ENCODE measurements at regions not wholly inside any gene's neighbourhood (a gene's known extent, or its start where the extent isn't known, plus 50 kb on each side); places are given as distances from the start of the nearest gene placed in this dataset.
"Not testable (repeated sequence)": the region's sequence is repeated elsewhere in the genome, so short reads cannot be mapped to it uniquely, and the experiment has no call there.

DNA sequence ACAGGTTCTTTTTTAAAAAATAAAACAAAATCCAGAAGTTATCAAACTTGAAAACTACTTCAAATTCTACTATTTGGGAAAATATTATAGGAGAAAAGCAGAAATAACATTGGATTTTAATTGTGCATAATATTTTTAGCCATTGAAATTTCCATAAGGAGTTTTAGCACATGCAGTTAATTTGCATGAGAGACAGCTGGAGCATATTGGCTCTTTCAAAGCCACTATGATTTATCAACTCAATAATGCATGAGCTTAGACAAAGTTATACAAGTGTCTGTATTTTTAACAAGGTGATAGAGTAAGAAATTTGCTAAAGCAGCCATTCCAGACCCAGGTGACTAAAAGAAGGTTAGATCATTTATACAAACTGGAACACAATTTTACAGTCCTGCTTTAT is 189.0 kb upstream of the TFAP2D start:
- intact Hi-C loops (cut with DNase I, micrococcal nuclease): no loop called here
- ATAC-seq: no peak
- Mint-ChIP-seq H3K27me3 (no peaks in the 10 kb centered on the region), H3K27ac (no peak overlapping the region), H3K36me3 (ENCODE audit: low read depth) (no peaks in the 10 kb centered on the region), H3K4me1 (no peaks in the 10 kb centered on the region), H3K4me3 (no peak overlapping the region), H3K9me3 (ENCODE audit: low read depth) (peaks cover 2% of the 10 kb centered on the region)
- DNase-seq: no peak
- ChIA-PET CTCF (no interaction called here), POLR2A (no interaction called here)

DNA sequence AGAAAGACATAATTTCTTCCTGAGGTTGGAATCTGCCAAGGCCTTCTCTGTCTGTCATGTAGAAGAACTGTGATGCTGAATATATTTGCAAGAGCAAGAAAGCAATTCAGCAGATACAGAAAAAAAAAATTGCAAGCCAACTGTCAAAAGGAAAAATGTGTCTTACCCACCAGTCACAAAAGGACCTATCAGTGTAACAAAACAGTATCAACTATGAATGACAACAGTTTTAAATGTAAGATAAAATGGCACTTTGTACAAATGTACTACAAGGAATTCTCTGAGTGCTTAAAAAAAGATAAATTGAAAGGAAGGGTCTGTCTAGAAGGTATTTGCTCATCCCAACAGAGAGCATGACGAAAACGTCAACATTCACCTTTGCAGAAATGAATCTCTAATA is 185.3 kb upstream of the TFAP2D start:
- CTCF ChIA-PET: no interaction called here

DNA sequence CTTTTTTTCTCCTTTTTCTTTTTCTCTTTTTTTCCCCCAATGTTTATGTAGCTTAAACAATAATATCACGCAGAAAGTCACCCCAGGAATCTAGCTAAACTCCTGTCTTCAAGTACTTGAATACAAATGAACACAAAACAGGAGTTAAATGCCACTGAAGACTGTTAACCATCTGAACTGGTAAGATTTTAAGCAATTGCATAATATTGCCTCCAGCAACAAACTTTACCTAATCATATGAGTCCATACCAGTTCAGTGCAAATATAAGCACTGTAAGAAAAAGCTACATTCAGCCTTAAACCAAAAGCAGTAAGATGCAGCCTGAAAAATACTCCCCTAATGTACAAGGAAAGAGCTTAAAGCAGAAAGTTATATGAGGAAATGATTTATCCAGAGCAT is 173.9 kb upstream of the TFAP2D start:
- Mint-ChIP-seq H3K27ac (no peak overlapping the region), H3K4me3 (no peak overlapping the region), H3K36me3 (ENCODE audit: low read depth) (no peaks in the 10 kb centered on the region), H3K4me1 (no peaks in the 10 kb centered on the region), H3K27me3 (no peaks in the 10 kb centered on the region), H3K9me3 (ENCODE audit: low read depth) (no peaks in the 10 kb centered on the region)
- ATAC-seq (no peak), DNase-seq (no peak)
- intact Hi-C loops (cut with DNase I, micrococcal nuclease): no loop called here
- ChIA-PET CTCF (interaction anchor here (0.6 kb wide), 1 partner anchor 925 kb away, joined by 3 read pairs; no protein-coding TSS in a partner anchor), POLR2A (no interaction called here)

More for the DNA sequence above, 185.3 kb upstream of the TFAP2D start:
- Mint-ChIP-seq H3K9me3 (ENCODE audit: low read depth) (peaks cover 3% of the 10 kb centered on the region), H3K27me3 (no peaks in the 10 kb centered on the region), H3K27ac (no peak overlapping the region), H3K36me3 (ENCODE audit: low read depth) (no peaks in the 10 kb centered on the region), H3K4me3 (no peak overlapping the region), H3K4me1 (no peaks in the 10 kb centered on the region)
- no peak for DNase-seq
- no peak for ATAC-seq
- intact Hi-C loops (cut with DNase I, micrococcal nuclease): no loop called here
- POLR2A ChIA-PET: no interaction called here

DNA sequence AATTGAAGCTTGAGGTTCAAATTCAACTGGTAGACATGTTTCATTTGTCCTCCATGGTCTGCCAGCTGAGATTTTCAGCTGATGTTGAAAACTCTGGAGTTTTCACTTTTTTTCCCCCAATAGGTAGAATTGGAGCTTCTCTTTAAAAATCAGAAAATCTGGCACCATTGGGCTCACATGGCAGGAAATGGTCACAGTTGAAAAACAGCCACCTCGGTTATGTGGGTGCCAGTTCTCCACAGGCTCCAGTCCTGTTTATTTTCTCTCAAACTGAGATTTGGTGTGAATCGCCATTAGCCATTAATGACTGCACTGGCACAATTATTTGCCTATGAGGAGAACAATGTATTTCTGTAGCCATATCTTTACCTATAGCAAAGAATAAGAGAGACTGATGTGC is 171.4 kb upstream of the TFAP2D start:
- peaks cover 2% of the 10 kb centered on the region for H3K9me3 Mint-ChIP-seq (ENCODE audit: low read depth)
- no peaks in the 10 kb centered on the region for H3K4me1 Mint-ChIP-seq
- H3K27me3 Mint-ChIP-seq: no peaks in the 10 kb centered on the region
- POLR2A ChIA-PET: no interaction called here
- intact Hi-C loops (cut with DNase I, micrococcal nuclease): no loop called here
- no peaks in the 10 kb centered on the region for H3K36me3 Mint-ChIP-seq (ENCODE audit: low read depth)
- H3K27ac Mint-ChIP-seq: no peak overlapping the region
- ATAC-seq: no peak
- CTCF ChIA-PET: no interaction called here
- no peak for DNase-seq
- H3K4me3 Mint-ChIP-seq: no peak overlapping the region

DNA sequence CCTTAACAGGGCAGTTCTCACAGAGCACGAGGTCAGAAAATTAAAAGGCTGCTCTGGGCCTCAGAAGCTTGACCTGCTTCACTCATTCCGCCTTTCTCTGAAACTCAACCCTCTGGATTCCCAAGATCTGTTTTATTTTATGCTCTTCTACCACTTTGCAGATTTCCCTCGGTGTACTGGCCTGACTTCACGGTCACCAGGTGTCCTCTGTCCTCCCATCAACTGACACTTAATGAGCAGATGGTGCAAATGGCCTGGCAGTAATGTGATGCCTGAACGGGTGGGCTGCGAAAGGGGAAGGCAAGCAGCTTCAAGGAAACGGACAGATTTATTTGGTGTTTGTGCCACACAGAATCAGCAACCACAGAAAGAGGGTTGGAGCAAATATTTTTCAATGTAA is 169.7 kb upstream of the TFAP2D start:
- Mint-ChIP-seq H3K27ac (no peak overlapping the region), H3K9me3 (ENCODE audit: low read depth) (peaks cover 2% of the 10 kb centered on the region), H3K4me3 (no peak overlapping the region), H3K4me1 (no peaks in the 10 kb centered on the region), H3K27me3 (no peaks in the 10 kb centered on the region), H3K36me3 (ENCODE audit: low read depth) (no peaks in the 10 kb centered on the region)
- ATAC-seq: no peak
- ChIA-PET POLR2A (no interaction called here), CTCF (no interaction called here)
- DNase-seq: no peak
- intact Hi-C loops (cut with DNase I, micrococcal nuclease): no loop called here

DNA sequence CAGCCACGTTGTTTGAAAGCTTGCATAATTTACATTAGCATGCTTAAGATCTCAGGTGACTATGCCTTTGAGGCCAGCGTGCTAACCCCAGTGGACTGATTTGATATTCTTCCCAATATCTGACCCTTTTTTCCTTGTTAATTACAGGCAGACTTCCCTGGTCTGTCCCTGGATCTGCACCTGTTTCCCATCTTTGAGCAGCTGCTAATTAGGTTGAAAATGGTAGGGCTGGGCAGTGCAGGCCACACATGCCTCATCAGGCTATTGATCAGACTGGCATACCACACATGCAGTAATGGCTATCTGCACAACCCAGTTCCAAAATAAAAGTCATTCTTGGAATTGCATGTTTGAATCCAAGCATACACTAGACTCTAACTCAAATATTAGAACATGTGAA is 164.3 kb upstream of the TFAP2D start:
- Mint-ChIP-seq H3K27me3 (no peaks in the 10 kb centered on the region), H3K36me3 (ENCODE audit: low read depth) (no peaks in the 10 kb centered on the region), H3K4me1 (no peaks in the 10 kb centered on the region), H3K4me3 (no peak overlapping the region), H3K27ac (no peak overlapping the region), H3K9me3 (ENCODE audit: low read depth) (peaks cover 2% of the 10 kb centered on the region)
- DNase-seq (no peak), ATAC-seq (no peak)
- POLR2A ChIA-PET: no interaction called here
- CTCF ChIA-PET: no interaction called here
- intact Hi-C loops (cut with DNase I, micrococcal nuclease): no loop called here

DNA sequence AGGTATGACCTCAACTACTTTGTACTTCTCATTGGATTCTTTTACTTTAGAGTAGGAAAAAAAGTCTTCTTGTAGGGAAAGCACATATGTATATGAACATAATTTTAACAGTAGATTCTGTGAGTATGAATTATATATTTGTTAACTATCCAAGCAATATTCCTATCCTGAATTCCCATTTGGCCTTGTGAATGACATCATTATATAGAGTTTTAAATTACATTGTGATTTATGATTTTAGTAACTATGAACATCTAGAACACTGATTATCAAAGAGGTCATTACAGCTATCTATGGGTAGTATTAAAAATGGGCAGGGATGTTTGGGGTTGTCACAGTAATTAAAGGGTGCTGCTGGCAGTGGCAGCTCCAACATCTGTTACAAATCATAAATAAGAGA is 163.9 kb upstream of the TFAP2D start:
- H3K27ac Mint-ChIP-seq: no peak overlapping the region
- no peaks in the 10 kb centered on the region for H3K36me3 Mint-ChIP-seq (ENCODE audit: low read depth)
- no peaks in the 10 kb centered on the region for H3K4me1 Mint-ChIP-seq
- H3K4me3 Mint-ChIP-seq: no peak overlapping the region
- intact Hi-C loops (cut with DNase I, micrococcal nuclease): no loop called here
- peaks cover 5% of the 10 kb centered on the region for H3K9me3 Mint-ChIP-seq (ENCODE audit: low read depth)
- ChIA-PET CTCF (no interaction called here), POLR2A (no interaction called here)
- DNase-seq (no peak), ATAC-seq (no peak)
- H3K27me3 Mint-ChIP-seq: no peaks in the 10 kb centered on the region

DNA sequence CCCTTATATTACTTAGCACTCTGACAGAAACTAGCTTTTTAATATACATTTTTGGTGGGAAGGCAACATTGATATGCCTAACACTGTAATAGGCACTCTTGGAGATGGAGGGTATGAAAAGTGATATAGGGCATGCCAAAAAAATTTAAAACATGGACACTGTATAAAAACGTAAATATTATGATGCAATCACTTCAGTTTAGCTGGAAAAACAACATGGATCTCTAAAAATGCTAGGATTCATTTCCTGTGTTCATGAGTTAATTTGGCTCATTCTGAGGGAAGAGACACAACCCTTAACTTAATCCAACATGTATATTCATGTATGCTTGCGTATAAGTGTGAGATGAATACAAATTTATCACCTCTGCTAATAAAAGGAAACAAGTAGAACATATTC is 157.3 kb upstream of the TFAP2D start:
- no peak for DNase-seq
- H3K4me3 Mint-ChIP-seq: no peak overlapping the region
- CTCF ChIA-PET: no interaction called here
- ATAC-seq: no peak
- no peaks in the 10 kb centered on the region for H3K36me3 Mint-ChIP-seq (ENCODE audit: low read depth)
- intact Hi-C loops (cut with DNase I, micrococcal nuclease): no loop called here
- H3K27ac Mint-ChIP-seq: no peak overlapping the region
- no peaks in the 10 kb centered on the region for H3K4me1 Mint-ChIP-seq
- POLR2A ChIA-PET: no interaction called here
- peaks cover 3% of the 10 kb centered on the region for H3K9me3 Mint-ChIP-seq (ENCODE audit: low read depth)
- H3K27me3 Mint-ChIP-seq: no peaks in the 10 kb centered on the region

DNA sequence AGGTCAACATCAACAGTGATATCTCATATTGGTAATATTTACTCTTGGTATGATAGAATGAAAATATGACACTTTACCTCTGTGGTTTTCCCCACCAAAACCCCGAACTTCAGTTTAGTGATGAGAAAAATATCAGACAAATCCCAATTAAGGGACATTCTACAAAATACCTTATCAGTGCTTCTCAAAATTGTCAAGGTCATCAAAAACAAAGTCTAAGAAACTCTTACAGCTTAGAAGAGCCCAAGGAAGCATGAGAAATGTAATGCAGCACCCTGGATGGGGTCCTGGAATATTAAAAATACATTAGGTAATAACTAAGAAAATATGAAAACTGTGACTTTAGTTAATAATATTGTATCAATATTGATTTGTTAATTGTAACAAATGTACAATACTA is 148.3 kb upstream of the TFAP2D start:
- intact Hi-C loops (cut with DNase I, micrococcal nuclease): no loop called here
- CTCF ChIA-PET: no interaction called here
- no peaks in the 10 kb centered on the region for H3K27me3 Mint-ChIP-seq

DNA sequence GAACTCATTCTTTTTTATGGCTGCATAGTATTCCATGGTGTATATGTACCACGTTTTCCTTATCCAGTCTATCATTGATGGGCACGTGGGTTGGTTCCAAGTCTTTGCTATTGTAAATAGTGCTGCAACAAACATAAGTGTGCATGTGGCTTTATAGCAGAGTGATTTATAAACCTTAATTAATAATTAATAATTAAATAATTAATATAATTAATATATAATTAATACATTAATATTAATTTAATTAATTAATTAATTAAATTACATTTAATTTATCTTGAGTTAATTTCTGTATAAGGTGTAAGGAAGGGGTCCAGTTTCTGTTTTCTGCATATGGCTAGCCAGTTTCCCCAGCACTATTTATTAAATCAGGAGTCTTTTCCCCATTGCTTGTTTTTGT is 142.1 kb upstream of the TFAP2D start:
- H3K4me1 Mint-ChIP-seq; H3K27me3 Mint-ChIP-seq; intact Hi-C loops (cut with DNase I, micrococcal nuclease); H3K36me3 Mint-ChIP-seq (ENCODE audit: low read depth); POLR2A ChIA-PET; H3K27ac Mint-ChIP-seq; DNase-seq; ATAC-seq; CTCF ChIA-PET; H3K4me3 Mint-ChIP-seq; H3K9me3 Mint-ChIP-seq (ENCODE audit: low read depth): not testable (repeated sequence)

More for the DNA sequence above, 148.3 kb upstream of the TFAP2D start:
- no peak overlapping the region for H3K27ac Mint-ChIP-seq
- H3K36me3 Mint-ChIP-seq (ENCODE audit: low read depth): no peaks in the 10 kb centered on the region
- H3K4me1 Mint-ChIP-seq: no peaks in the 10 kb centered on the region
- POLR2A ChIA-PET: no interaction called here
- DNase-seq: no peak
- no peaks in the 10 kb centered on the region for H3K9me3 Mint-ChIP-seq (ENCODE audit: low read depth)
- no peak for ATAC-seq
- H3K4me3 Mint-ChIP-seq: no peak overlapping the region

DNA sequence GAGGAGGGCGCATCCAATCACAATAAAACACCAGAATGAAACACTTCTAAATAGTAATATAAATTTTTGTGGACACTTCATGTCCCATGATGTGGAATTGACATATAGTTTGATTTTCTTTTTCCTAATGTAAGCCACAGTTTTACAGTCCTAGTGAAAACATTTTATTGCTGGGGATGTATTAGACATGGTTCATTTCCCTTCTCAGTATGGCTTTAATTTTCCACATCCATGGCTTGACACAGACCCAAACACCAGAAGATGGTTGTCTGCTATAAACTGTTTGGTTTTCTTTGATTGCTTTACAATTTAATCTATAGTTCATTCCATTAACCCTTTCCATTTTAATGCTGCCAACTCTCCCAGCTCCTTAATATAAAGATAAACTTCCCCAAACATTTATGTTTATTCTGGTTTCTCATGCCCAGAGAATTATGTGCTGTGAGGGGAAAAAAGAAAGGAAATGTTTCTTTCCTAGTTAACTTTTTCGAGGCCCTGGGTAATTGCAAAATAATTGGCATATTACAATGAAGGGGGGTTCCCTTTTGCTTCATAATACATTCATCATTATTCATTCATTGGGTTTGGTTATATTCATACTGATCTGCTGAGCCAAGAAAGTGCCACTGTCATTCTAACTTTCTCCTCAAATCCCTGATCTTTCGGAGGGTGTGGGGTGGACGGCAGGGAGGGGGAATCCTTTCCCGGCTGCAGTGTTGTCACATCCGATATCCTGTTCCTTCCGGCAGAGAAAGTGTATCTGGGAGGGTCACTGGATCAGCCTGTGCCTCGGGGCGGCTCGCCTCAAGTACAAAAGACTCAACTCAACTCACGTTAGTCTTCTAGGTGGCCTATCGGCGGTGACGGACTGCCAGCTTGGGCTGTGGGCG is 127.6 kb upstream of the TFAP2D start:
- H3K4me3 Mint-ChIP-seq: no peak overlapping the region
- intact Hi-C loops (cut with DNase I, micrococcal nuclease): no loop called here
- H3K36me3 Mint-ChIP-seq (ENCODE audit: low read depth): no peaks in the 10 kb centered on the region
- H3K9me3 Mint-ChIP-seq (ENCODE audit: low read depth): no peaks in the 10 kb centered on the region
- no peak for ATAC-seq
- no peaks in the 10 kb centered on the region for H3K27me3 Mint-ChIP-seq
- H3K27ac Mint-ChIP-seq: no peak overlapping the region
- no peak for DNase-seq
- POLR2A ChIA-PET: no interaction called here
- CTCF ChIA-PET: no interaction called here
- H3K4me1 Mint-ChIP-seq: no peaks in the 10 kb centered on the region

DNA sequence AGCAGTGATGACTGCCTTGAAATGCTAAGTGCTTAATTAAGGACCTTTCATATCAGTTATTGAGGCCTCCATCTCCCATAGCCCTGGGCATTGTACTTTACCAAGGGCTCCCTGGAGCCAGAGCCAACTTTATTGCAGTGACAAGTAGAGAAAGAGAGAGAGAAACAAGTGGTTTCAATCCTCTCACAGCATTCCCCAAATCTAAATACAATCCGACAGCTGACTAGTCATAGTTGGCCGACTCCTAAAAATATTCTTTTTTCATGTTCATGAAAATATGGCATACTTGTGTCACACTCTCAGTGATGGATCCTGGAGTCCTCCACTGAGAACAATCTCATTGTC is 127.0 kb upstream of the TFAP2D start:
- Mint-ChIP-seq H3K27me3 (no peaks in the 10 kb centered on the region), H3K4me1 (no peaks in the 10 kb centered on the region), H3K27ac (no peak overlapping the region), H3K36me3 (ENCODE audit: low read depth) (no peaks in the 10 kb centered on the region), H3K4me3 (no peak overlapping the region), H3K9me3 (ENCODE audit: low read depth) (no peaks in the 10 kb centered on the region)
- intact Hi-C loops (cut with DNase I, micrococcal nuclease): no loop called here
- POLR2A ChIA-PET: no interaction called here
- ATAC-seq (no peak), DNase-seq (no peak)
- CTCF ChIA-PET: no interaction called here
